H1 (cell line): ENCODE measurements at regions not wholly inside any gene's neighbourhood (a gene's known extent, or its start where the extent isn't known, plus 50 kb on each side); places are given as distances from the start of the nearest gene placed in this dataset.

Source experiments
- CHD7 ChIP-seq: fragments of 300-600 bp; sonication (generic); IDR thresholded peaks from 2 replicates; pipeline ENCODE4 v1.7.1; 2012; ENCODE audit warnings: low read length, moderate library complexity, mild to moderate bottlenecking, inconsistent platforms; ENCODE audit not compliant: insufficient replicate concordance
- YY1 ChIP-seq: IDR thresholded peaks from 2 replicates; pipeline ENCODE4 v1.6.1; 2011; ENCODE audit warnings: low read depth, mild to moderate bottlenecking, low read length

- TF ChIP-seq CHD7 (peak; percentile 52), YY1 (peak; percentile 61; the same call in 1 of the 2 replicates)
- TF ChIP-seq, all 59 proteins: peak for 3; not testable (repeated sequence) for 56
These were observed 73.4 kb upstream of the SCIN start (continued) for GRCh38 chr7:12496901-12497674.
